ENCODE measurements at regions not wholly inside any gene's neighbourhood (a gene's known extent, or its start where the extent isn't known, plus 50 kb on each side); places are given as distances from the start of the nearest gene placed in this dataset.

GRCh38 chr4:57401586-57401985 is 291.4 kb upstream of the IGFBP7 start (continued):
- TF ChIP-seq CENPX (CRISPR knock-in tag; IDR thresholded peaks at IDR 0.05) (no peak), TBX3 (IDR thresholded peaks at IDR 0.05; ENCODE audit: borderline replicate concordance) (no peak), HNF1B (CRISPR knock-in tag; IDR thresholded peaks at IDR 0.05) (no peak), ZFP62 (CRISPR knock-in tag; IDR thresholded peaks at IDR 0.05) (no peak), ZNF256 (CRISPR knock-in tag; conservative IDR thresholded peaks at IDR 0.05) (no peak), RBM22 (optimal IDR thresholded peaks at IDR 0.05; ENCODE audit: low read length) (no peak)

- ATAC-seq (no peak), DNase-seq (ENCODE audit: low spot score) (no peak), FAIRE-seq (no peak)
- in situ Hi-C loops (cut with HindIII; ENCODE audit: extremely low pct_ligation_motif_present, low pct_unique_long_range_greater_than_20kb) = no loop called here
- Histone ChIP-seq H4K20me1 (ENCODE audit: insufficient read depth, low read length) (no peaks in the 10 kb centered on the region), H3K4me2 (ENCODE audit: low read depth, low read length) (no peak overlapping the region), H3K27ac (ENCODE audit: extremely low read length, insufficient read depth, low read length) (no peak overlapping the region), H3K36me3 (replicated peaks in 1 of 2; ENCODE audit: control insufficient read depth in 1 of 2, insufficient read depth in 2 of 2, low read length in 2 of 2) (no peaks in the 10 kb centered on the region), H3K9ac (ENCODE audit: insufficient read depth, low read depth, low read length) (no peak overlapping the region), H3K9me3 (ENCODE audit: low read length) (no peaks in the 10 kb centered on the region), H3K27me3 (ENCODE audit: control insufficient read depth in 1 of 2, insufficient read depth in 2 of 2, low read length in 2 of 2) (no peaks in the 10 kb centered on the region), H3K4me1 (ENCODE audit: insufficient read depth, low read length) (no peaks in the 10 kb centered on the region), H3K79me2 (ENCODE audit: insufficient read depth, low read length) (no peaks in the 10 kb centered on the region), H3K4me3 (replicated peaks in 1 of 3; ENCODE audit: insufficient read depth in 1 of 3, low read depth in 2 of 3, low read length in 3 of 3) (no peak overlapping the region), H2AFZ (ENCODE audit: low read length) (no peak overlapping the region)
- TF ChIP-seq FOXP4 (CRISPR knock-in tag; IDR thresholded peaks at IDR 0.05) (no peak), ZNF619 (CRISPR knock-in tag; IDR thresholded peaks at IDR 0.05) (no peak), BCL3 (CRISPR knock-in tag; IDR thresholded peaks at IDR 0.05) (no peak), WIZ (CRISPR knock-in tag; IDR thresholded peaks at IDR 0.05) (no peak), MZF1 (CRISPR knock-in tag; IDR thresholded peaks at IDR 0.05; ENCODE audit: borderline replicate concordance) (no peak), GATAD1 (CRISPR knock-in tag; IDR thresholded peaks at IDR 0.05) (no peak), ZNF510 (CRISPR knock-in tag; IDR thresholded peaks at IDR 0.05; ENCODE audit: low read depth) (no peak), TRAFD1 (CRISPR knock-in tag; IDR thresholded peaks at IDR 0.05; ENCODE audit: borderline replicate concordance) (no peak)
- ChIA-PET POLR2A (no interaction called here), CTCF (ENCODE audit: low intra/inter-chr PET ratio, low total read pairs) (no interaction called here)
- intact Hi-C loops (cut with micrococcal nuclease; ENCODE audit: unreplicated experiment) = no loop called here
- 13% methylated on average over 3 of the region's 3 CpGs for WGBS (ENCODE audit: low lambda C conversion rate)
- no TSS peak for BruUV-seq (replicated peaks)
Measured at GRCh38 chr4:57378766-57379165, 268.6 kb upstream of the IGFBP7 start.

Data from HepG2 (cell line).